Hepatocyte (in vitro differentiated cells): ENCODE measurements at regions not wholly inside any gene's neighbourhood (a gene's known extent, or its start where the extent isn't known, plus 50 kb on each side); places are given as distances from the start of the nearest gene placed in this dataset.

Experiments used
- DNase-seq: peaks from one replicate; pipeline ENCODE4 v3.0.0-alpha.2; 2016; ENCODE audit warnings: low spot score
- H2AFZ ChIP-seq: fragments of 200-600 bp; sonication (generic); 2 replicates; pipeline ENCODE4 v1.6.0; 2016; ENCODE audit warnings: antibody characterized with exemption, mild to moderate bottlenecking
- H3K27ac ChIP-seq: fragments of 200-600 bp; sonication (generic); 2 replicates; pipeline ENCODE4 v1.5.1; 2016; ENCODE audit warnings: mild to moderate bottlenecking
- H3K27me3 ChIP-seq: fragments of 200-600 bp; sonication (generic); 2 replicates; pipeline ENCODE4 v1.6.1; 2016
- H3K36me3 ChIP-seq: fragments of 200-600 bp; sonication (generic); replicated peaks from 2 replicates; pipeline ENCODE4 v1.5.1; 2016; ENCODE audit warnings: low read depth; ENCODE audit not compliant: insufficient read depth
- H3K4me1 ChIP-seq: fragments of 200-600 bp; sonication (generic); 2 replicates; pipeline ENCODE4 v1.5.1; 2016; ENCODE audit warnings: mild to moderate bottlenecking, moderate library complexity; ENCODE audit not compliant: insufficient read depth
- H3K4me2 ChIP-seq: fragments of 200-600 bp; sonication (generic); 2 replicates; pipeline ENCODE4 v1.6.0; 2016
- H3K4me3 ChIP-seq: fragments of 200-600 bp; sonication (generic); 2 replicates; pipeline ENCODE4 v1.5.1; 2016; ENCODE audit warnings: mild to moderate bottlenecking
- H3K79me2 ChIP-seq: fragments of 200-600 bp; sonication (generic); 2 replicates; pipeline ENCODE4 v1.6.0; 2017; ENCODE audit warnings: mild to moderate bottlenecking
- H3K9me2 ChIP-seq: fragments of 200-600 bp; sonication (generic); replicated peaks from 2 replicates; pipeline ENCODE4 v1.6.0; 2017; ENCODE audit warnings: mild to moderate bottlenecking; ENCODE audit not compliant: insufficient read depth
- H3K9me3 ChIP-seq: fragments of 200-600 bp; sonication (generic); 2 replicates; pipeline ENCODE4 v1.5.1; 2016; ENCODE audit warnings: low read depth, mild to moderate bottlenecking
- H4K20me1 ChIP-seq: fragments of 200-600 bp; sonication (generic); 2 replicates; pipeline ENCODE4 v1.6.0; 2016; ENCODE audit warnings: mild to moderate bottlenecking; ENCODE audit not compliant: insufficient read depth, poor library complexity, severe bottlenecking
- CTCF ChIP-seq: fragments of 200-600 bp; sonication (generic); IDR thresholded peaks from 2 replicates; pipeline ENCODE4 v1.5.1; 2016; ENCODE audit warnings: antibody characterized with exemption, mild to moderate bottlenecking; ENCODE audit not compliant: poor library complexity
- EZH2 ChIP-seq: fragments of 200-600 bp; sonication (generic); IDR thresholded peaks from 2 replicates; pipeline ENCODE4 v1.6.1; 2016; ENCODE audit warnings: antibody characterized with exemption, mild to moderate bottlenecking, borderline replicate concordance
- EZH2phosphoT487 ChIP-seq: fragments of 200-600 bp; sonication (generic); IDR thresholded peaks from one replicate; pipeline ENCODE4 v1.6.1; 2018; ENCODE audit warnings: antibody characterized with exemption, mild to moderate bottlenecking, low read depth, moderate library complexity; ENCODE audit not compliant: unreplicated experiment, severe bottlenecking
- WGBS: methylation state at CpG from one replicate; pipeline ENCODE4 v1.1.6; 2016; ENCODE audit warnings: low lambda C conversion rate; ENCODE audit errors: missing lambda C conversion rate; 5-methylcytosine and 5-hydroxymethylcytosine counted together

- H3K27me3 ChIP-seq = peaks cover 3% of the 10 kb centered on the region
These were observed 165.1 kb upstream of the TNRC6C start for GRCh38 chr17:77793146-77793970.

GRCh38 chr17:77793971-77794235 is 164.6 kb upstream of the TNRC6C start:
- no peak overlapping the region for H2AFZ ChIP-seq
- TF ChIP-seq EZH2 (no peak), CTCF (no peak), EZH2phosphoT487 (no peak)
- H3K4me3 ChIP-seq = no peak overlapping the region
- no peaks in the 10 kb centered on the region for H3K9me3 ChIP-seq
- H3K9me2 ChIP-seq = no peaks in the 10 kb centered on the region
- WGBS = 85% methylated on average over 5 of the region's 5 CpGs
- no peaks in the 10 kb centered on the region for H3K79me2 ChIP-seq
- no peak for DNase-seq
- H3K4me1 ChIP-seq = no peaks in the 10 kb centered on the region
- no peaks in the 10 kb centered on the region for H4K20me1 ChIP-seq
- H3K36me3 ChIP-seq = no peaks in the 10 kb centered on the region
- peaks cover 3% of the 10 kb centered on the region for H3K27me3 ChIP-seq
- H3K27ac ChIP-seq = no peak overlapping the region
- H3K4me2 ChIP-seq = no peak overlapping the region

More at GRCh38 chr17:77793146-77793970, 165.1 kb upstream of the TNRC6C start:
- Histone ChIP-seq H3K4me1 (no peaks in the 10 kb centered on the region), H3K79me2 (no peaks in the 10 kb centered on the region), H3K27ac (no peak overlapping the region), H3K4me2 (no peak overlapping the region), H4K20me1 (no peaks in the 10 kb centered on the region), H2AFZ (no peak overlapping the region), H3K9me3 (no peaks in the 10 kb centered on the region), H3K9me2 (no peaks in the 10 kb centered on the region), H3K4me3 (no peak overlapping the region), H3K36me3 (no peaks in the 10 kb centered on the region)
- 84% methylated on average over 40 of the region's 40 CpGs for WGBS
- no peak for DNase-seq
- TF ChIP-seq EZH2phosphoT487 (no peak), EZH2 (no peak), CTCF (no peak)

- no peak for DNase-seq
- no peaks in the 10 kb centered on the region for H4K20me1 ChIP-seq
- no peak overlapping the region for H3K4me3 ChIP-seq
- no peaks in the 10 kb centered on the region for H3K9me2 ChIP-seq
- no peak for TF ChIP-seq EZH2
- H3K27ac ChIP-seq = no peak overlapping the region
- H3K36me3 ChIP-seq = no peaks in the 10 kb centered on the region
- peaks cover 3% of the 10 kb centered on the region for H3K27me3 ChIP-seq
- H2AFZ ChIP-seq = no peak overlapping the region
- H3K4me2 ChIP-seq = no peak overlapping the region
- H3K9me3 ChIP-seq = no peaks in the 10 kb centered on the region
- no peaks in the 10 kb centered on the region for H3K4me1 ChIP-seq
- H3K79me2 ChIP-seq = no peaks in the 10 kb centered on the region
- WGBS = 75% methylated on average over 6 of the region's 6 CpGs
These were observed 163.7 kb upstream of the TNRC6C start for GRCh38 chr17:77794846-77795245.

- peaks cover 3% of the 10 kb centered on the region for H3K27me3 ChIP-seq
- H2AFZ ChIP-seq = no peak overlapping the region
- H3K9me3 ChIP-seq = no peaks in the 10 kb centered on the region
- no peaks in the 10 kb centered on the region for H3K9me2 ChIP-seq
- H3K4me2 ChIP-seq = no peak overlapping the region
- 77% methylated on average over 4 of the region's 4 CpGs for WGBS
- no peaks in the 10 kb centered on the region for H3K79me2 ChIP-seq
- TF ChIP-seq EZH2 (no peak), CTCF (no peak), EZH2phosphoT487 (no peak)
- no peaks in the 10 kb centered on the region for H3K36me3 ChIP-seq
- no peak overlapping the region for H3K4me3 ChIP-seq
- no peak overlapping the region for H3K27ac ChIP-seq
- no peaks in the 10 kb centered on the region for H4K20me1 ChIP-seq
- no peak for DNase-seq
- no peaks in the 10 kb centered on the region for H3K4me1 ChIP-seq
These were observed 162.8 kb upstream of the TNRC6C start for GRCh38 chr17:77795685-77796084.
